UCSD-AML1 (cell line): ENCODE measurements at regions not wholly inside any gene's neighbourhood (a gene's known extent, or its start where the extent isn't known, plus 50 kb on each side); places are given as distances from the start of the nearest gene placed in this dataset.

Experiments
- DNase-seq: peaks from one replicate; lab custom pipeline; 2025; ENCODE audit not compliant: unreplicated experiment; lab: John Stamatoyannopoulos, UW

DNA sequence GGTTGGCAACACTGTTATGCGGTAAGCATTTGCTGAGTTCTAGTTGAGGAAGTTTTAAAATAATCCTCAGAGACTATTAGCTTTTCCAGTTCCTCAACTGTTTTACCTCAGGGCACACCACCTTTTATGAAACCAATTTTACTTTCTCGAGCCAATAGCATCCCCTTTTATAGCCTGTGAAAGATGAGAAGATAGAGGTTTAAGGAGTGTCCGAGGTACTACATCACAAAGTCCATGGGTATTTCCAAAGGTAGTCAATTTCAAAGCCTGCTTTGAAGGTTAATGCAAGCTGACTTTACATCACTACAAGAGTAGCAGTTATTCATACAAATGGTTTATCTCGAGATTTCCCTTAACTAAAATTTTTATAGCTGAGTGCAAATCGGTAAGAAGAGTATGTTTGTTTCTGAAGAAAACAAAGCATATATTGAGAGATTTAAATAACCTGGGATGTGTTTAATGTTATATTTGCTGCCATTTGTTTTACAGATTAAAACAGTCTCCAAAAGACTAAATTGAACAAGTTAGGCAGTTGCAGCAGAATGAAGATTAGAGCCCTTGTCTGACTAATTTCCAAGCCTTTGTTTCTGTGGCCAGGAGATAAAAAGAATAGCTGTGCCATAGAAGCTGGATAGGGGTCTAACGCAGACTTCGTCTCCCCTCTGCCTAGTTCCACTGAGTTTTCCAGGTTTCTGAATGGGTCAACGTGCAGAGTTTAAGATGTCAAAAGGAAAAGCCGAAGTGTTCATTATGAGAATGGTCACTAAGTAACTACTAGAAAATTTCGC is 74.7 kb upstream of the TRPC4 start:
- no peak for DNase-seq

GRCh38 chr13:37942929-37943328 is 73.4 kb upstream of the TRPC4 start:
- no peak for DNase-seq

DNA sequence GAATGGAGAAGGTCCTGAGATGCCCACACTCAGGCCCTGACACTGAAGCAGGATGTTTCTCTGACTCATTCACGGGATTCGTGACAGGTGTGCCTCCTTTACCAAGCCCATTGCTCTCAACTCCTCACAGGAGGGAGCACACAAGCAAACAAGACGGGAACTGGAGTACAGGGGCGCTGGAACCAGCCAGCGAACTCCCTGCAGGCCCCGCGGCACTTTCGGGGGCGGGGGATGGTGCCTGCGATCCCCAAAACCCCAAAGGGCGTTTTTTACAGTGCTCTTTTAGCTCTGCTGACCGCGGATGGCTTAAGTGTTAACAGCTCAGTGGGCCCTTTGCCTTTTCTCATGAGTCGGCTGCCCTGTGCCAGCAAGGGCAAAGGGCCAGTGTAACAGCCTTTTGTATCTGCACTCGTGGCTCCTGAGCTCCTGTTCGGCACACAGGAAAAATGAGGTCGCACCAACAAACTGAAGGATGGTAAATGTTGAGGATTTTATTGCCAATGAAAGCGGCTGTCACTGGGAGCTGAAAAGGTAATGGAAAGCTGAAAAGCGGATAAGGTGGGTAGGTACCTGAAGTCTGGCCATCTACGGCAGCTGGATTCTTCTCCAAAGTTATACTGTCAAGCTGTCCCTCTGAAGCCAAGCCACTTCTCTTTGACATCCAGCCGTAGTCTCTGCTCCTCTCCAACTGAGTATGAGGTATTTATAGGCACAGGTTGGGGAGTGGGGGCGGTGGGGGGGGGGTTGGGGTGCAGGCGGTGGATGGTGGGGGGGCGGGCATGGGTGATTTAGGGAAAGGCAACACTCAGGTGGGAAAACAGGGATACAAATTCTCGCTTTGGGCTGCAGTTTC is 65.0 kb upstream of the TRPC4 start:
- DNase-seq: no peak

- DNase-seq: no peak
Measured at GRCh38 chr13:37929308-37929707, 59.7 kb upstream of the TRPC4 start.

GRCh38 chr13:37927561-37927960 is 58.0 kb upstream of the TRPC4 start:
- no peak for DNase-seq

DNA sequence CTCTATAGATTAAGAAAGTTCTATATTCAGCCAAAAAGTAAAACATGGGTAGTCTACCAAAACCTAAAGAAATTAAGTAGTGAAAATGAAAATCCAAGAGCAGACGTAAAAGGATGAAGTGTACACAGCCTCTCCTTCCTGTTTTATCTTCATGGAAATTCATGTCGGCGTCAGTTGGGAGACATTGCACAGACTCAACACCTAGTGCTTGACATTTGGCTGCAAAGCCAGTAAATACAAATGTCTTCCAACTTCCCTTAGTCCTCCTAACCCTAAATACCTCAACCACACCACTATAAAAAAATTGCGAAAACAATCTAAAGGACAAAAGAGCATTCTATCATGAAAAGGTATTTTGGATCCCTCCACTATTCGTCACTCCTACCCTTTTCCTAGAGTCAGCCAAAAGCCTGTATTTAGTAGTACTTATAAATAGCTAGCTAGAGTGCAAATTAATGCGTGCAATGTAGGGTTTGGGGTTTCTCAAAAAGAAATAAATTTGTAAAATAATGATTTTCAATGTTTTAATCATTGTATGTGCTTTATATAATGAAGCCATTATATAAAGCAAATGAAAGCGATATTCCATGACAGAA is 56.4 kb upstream of the TRPC4 start:
- DNase-seq: no peak

- DNase-seq: no peak
Measured at GRCh38 chr13:37923236-37923635, 53.7 kb upstream of the TRPC4 start.

DNA sequence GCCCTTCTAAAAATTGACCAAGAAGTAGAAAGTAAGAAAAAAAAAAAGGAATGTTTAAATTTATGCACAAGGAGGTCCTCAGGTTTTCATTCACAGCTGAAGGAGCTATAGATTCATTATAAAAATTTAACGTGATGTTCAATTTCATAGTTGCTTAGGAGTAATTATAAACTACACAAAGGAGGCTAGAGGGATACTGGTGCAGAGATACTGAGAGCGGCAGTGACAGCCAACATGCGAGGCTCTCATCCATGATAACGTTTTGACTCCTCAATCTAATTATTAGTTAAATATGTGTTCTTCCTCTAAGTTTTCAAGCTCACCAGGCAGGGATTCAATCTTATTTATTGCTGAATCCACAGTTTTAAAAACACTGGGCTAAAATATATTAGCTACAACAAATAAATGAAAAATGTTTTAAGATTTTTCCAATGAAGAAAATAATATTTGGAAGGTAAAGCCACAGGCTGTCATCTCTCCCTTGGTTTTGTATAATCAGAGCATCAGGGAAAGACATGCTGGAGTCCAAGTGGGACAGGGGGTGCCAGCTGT is 49.8 kb upstream of the TRPC4 start:
- DNase-seq: no peak
